ENCODE measurements at regions not wholly inside any gene's neighbourhood (a gene's known extent, or its start where the extent isn't known, plus 50 kb on each side); places are given as distances from the start of the nearest gene placed in this dataset.

GRCh38 chr12:42967850-42968249, 378.3 kb upstream of the PRICKLE1 start:
- POLR2A ChIA-PET, result no interaction called here
- CTCF ChIA-PET, result interaction anchor here (0.9 kb wide), 1 partner anchor 45 kb away, joined by 4 read pairs; no protein-coding TSS in a partner anchor
- Histone ChIP-seq H3K9me3 (ENCODE audit: control insufficient read depth, insufficient read depth, low read depth, low read length) (0 out of 2 replicates have a peak, but pooled peaks cover 2% of the 10 kb centered on the region), H3K4me3 (ENCODE audit: low read depth, low read length) (no peak overlapping the region), H3K27ac (ENCODE audit: extremely low read depth, low read depth, low read length) (no peak overlapping the region), H3K4me1 (ENCODE audit: control insufficient read depth, insufficient read depth, low read length) (peaks cover 4% of the 10 kb centered on the region; the same call in 1 of the 2 replicates), H3K36me3 (ENCODE audit: control insufficient read depth in 2 of 2, insufficient read depth in 1 of 2, low read length in 2 of 2) (no peaks in the 10 kb centered on the region)
- no peak for TF ChIP-seq ZSCAN16 (tag by site-specific recombination; IDR thresholded peaks at IDR 0.05)
- TF ChIP-seq RBAK (tag by site-specific recombination; IDR thresholded peaks at IDR 0.05), result no peak
- TF ChIP-seq ZNF2 (tag by site-specific recombination; IDR thresholded peaks at IDR 0.05), result no peak
- TF ChIP-seq, protein P1, sequence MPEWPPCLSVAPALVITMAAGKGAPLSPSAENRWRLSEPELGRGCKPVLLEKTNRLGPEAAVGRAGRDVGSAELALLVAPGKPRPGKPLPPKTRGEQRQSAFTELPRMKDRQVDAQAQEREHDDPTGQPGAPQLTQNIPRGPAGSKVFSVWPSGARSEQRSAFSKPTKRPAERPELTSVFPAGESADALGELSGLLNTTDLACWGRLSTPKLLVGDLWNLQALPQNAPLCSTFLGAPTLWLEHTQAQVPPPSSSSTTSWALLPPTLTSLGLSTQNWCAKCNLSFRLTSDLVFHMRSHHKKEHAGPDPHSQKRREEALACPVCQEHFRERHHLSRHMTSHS (tag by site-specific recombination; IDR thresholded peaks at IDR 0.05), result no peak
- no peak for TF ChIP-seq SALL2 (tag by site-specific recombination; IDR thresholded peaks at IDR 0.05; ENCODE audit: borderline replicate concordance)
- no peak for TF ChIP-seq ZNF48 (tag by site-specific recombination; IDR thresholded peaks at IDR 0.05)
- TF ChIP-seq, protein P2, sequence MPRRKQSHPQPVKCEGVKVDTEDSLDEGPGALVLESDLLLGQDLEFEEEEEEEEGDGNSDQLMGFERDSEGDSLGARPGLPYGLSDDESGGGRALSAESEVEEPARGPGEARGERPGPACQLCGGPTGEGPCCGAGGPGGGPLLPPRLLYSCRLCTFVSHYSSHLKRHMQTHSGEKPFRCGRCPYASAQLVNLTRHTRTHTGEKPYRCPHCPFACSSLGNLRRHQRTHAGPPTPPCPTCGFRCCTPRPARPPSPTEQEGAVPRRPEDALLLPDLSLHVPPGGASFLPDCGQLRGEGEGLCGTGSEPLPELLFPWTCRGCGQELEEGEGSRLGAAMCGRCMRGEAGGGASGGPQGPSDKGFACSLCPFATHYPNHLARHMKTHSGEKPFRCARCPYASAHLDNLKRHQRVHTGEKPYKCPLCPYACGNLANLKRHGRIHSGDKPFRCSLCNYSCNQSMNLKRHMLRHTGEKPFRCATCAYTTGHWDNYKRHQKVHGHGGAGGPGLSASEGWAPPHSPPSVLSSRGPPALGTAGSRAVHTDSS (tag by site-specific recombination; IDR thresholded peaks at IDR 0.05), result no peak
- TF ChIP-seq, protein P3, sequence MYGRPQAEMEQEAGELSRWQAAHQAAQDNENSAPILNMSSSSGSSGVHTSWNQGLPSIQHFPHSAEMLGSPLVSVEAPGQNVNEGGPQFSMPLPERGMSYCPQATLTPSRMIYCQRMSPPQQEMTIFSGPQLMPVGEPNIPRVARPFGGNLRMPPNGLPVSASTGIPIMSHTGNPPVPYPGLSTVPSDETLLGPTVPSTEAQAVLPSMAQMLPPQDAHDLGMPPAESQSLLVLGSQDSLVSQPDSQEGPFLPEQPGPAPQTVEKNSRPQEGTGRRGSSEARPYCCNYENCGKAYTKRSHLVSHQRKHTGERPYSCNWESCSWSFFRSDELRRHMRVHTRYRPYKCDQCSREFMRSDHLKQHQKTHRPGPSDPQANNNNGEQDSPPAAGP (tag by site-specific recombination; IDR thresholded peaks at IDR 0.05), result no peak
- TF ChIP-seq, protein P4, sequence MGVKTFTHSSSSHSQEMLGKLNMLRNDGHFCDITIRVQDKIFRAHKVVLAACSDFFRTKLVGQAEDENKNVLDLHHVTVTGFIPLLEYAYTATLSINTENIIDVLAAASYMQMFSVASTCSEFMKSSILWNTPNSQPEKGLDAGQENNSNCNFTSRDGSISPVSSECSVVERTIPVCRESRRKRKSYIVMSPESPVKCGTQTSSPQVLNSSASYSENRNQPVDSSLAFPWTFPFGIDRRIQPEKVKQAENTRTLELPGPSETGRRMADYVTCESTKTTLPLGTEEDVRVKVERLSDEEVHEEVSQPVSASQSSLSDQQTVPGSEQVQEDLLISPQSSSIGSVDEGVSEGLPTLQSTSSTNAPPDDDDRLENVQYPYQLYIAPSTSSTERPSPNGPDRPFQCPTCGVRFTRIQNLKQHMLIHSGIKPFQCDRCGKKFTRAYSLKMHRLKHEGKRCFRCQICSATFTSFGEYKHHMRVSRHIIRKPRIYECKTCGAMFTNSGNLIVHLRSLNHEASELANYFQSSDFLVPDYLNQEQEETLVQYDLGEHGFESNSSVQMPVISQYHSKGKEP (tag by site-specific recombination; IDR thresholded peaks at IDR 0.05), result no peak

GRCh38 chr12:42963988-42964387, 374.4 kb upstream of the PRICKLE1 start:
- H3K4me1 ChIP-seq (ENCODE audit: control insufficient read depth, insufficient read depth, low read length), result peaks cover 17% of the 10 kb centered on the region
- ChIA-PET POLR2A (no interaction called here), CTCF (interaction anchor here (0.6 to 1.2 kb wide), 5 partner anchors 11 to 500 kb away, joined by 3 to 4 read pairs (median 3); no protein-coding TSS in a partner anchor)
- no peaks in the 10 kb centered on the region for H3K9me3 ChIP-seq (ENCODE audit: control insufficient read depth, insufficient read depth, low read depth, low read length)
- no peak overlapping the region for H3K27ac ChIP-seq (ENCODE audit: extremely low read depth, low read depth, low read length)
- H3K36me3 ChIP-seq (ENCODE audit: control insufficient read depth in 2 of 2, insufficient read depth in 1 of 2, low read length in 2 of 2), result no peaks in the 10 kb centered on the region
- TF ChIP-seq ZFP41 (tag by site-specific recombination; IDR thresholded peaks at IDR 0.05; ENCODE audit: borderline replicate concordance) (no peak), KLF7 (tag by site-specific recombination; IDR thresholded peaks at IDR 0.05; ENCODE audit: borderline replicate concordance) (no peak), MEIS1 (CRISPR knock-in tag; IDR thresholded peaks at IDR 0.05; ENCODE audit: borderline replicate concordance) (no peak), ZNF37A (tag by site-specific recombination; IDR thresholded peaks at IDR 0.05) (no peak), ZNF629 (tag by site-specific recombination; IDR thresholded peaks at IDR 0.05) (no peak), ZNF473 (tag by site-specific recombination; IDR thresholded peaks at IDR 0.05) (no peak), ZNF112 (tag by site-specific recombination; IDR thresholded peaks at IDR 0.05) (no peak), ZNF16 (tag by site-specific recombination; IDR thresholded peaks at IDR 0.05; ENCODE audit: low read depth) (no peak), ZNF610 (tag by site-specific recombination; IDR thresholded peaks at IDR 0.05; ENCODE audit: borderline replicate concordance) (no peak), GLIS2 (tag by site-specific recombination; IDR thresholded peaks at IDR 0.05) (no peak), ZNF561 (tag by site-specific recombination; IDR thresholded peaks at IDR 0.05; ENCODE audit: borderline replicate concordance) (no peak)
- TF ChIP-seq, protein P5, sequence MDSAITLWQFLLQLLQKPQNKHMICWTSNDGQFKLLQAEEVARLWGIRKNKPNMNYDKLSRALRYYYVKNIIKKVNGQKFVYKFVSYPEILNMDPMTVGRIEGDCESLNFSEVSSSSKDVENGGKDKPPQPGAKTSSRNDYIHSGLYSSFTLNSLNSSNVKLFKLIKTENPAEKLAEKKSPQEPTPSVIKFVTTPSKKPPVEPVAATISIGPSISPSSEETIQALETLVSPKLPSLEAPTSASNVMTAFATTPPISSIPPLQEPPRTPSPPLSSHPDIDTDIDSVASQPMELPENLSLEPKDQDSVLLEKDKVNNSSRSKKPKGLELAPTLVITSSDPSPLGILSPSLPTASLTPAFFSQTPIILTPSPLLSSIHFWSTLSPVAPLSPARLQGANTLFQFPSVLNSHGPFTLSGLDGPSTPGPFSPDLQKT (IDR thresholded peaks at IDR 0.05; ENCODE audit: borderline replicate concordance, low read depth, low read length), result no peak
- TF ChIP-seq, protein P2 (tag by site-specific recombination; IDR thresholded peaks at IDR 0.05), result no peak
- TF ChIP-seq, protein P6, sequence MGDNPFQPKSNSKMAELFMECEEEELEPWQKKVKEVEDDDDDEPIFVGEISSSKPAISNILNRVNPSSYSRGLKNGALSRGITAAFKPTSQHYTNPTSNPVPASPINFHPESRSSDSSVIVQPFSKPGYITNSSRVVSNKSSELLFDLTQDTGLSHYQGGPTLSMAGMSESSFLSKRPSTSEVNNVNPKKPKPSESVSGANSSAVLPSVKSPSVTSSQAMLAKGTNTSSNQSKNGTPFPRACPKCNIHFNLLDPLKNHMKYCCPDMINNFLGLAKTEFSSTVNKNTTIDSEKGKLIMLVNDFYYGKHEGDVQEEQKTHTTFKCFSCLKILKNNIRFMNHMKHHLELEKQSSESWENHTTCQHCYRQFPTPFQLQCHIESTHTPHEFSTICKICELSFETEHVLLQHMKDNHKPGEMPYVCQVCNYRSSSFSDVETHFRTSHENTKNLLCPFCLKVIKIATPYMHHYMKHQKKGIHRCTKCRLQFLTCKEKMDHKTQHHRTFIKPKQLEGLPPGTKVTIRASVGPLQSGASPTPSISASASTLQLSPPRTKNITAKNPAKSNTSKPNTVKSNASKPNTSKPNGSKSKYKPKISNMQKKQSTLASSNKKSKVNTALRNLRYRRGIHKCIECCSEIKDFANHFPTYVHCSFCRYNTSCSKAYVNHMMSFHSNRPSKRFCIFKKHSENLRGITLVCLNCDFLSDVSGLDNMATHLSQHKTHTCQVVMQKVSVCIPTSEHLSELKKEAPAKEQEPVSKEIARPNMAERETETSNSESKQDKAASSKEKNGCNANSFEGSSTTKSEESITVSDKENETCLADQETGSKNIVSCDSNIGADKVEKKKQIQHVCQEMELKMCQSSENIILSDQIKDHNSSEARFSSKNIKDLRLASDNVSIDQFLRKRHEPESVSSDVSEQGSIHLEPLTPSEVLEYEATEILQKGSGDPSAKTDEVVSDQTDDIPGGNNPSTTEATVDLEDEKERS (tag by site-specific recombination; IDR thresholded peaks at IDR 0.05), result no peak
- no peak overlapping the region for H3K4me3 ChIP-seq (ENCODE audit: low read depth, low read length)
